ENCODE measurements at regions not wholly inside any gene's neighbourhood (a gene's known extent, or its start where the extent isn't known, plus 50 kb on each side); places are given as distances from the start of the nearest gene placed in this dataset.

GRCh38 chr12:126204326-126204725, 1139.1 kb downstream of the AACS start:
- Histone ChIP-seq H3K36me3 (ENCODE audit: insufficient read depth, low read length) (no peaks in the 10 kb centered on the region), H3K79me2 (ENCODE audit: insufficient read depth, low read depth, low read length) (no peaks in the 10 kb centered on the region), H3K9me3 (ENCODE audit: low read length) (no peaks in the 10 kb centered on the region), H4K20me1 (ENCODE audit: insufficient read depth, low read length) (no peaks in the 10 kb centered on the region), H3K9me2 (ENCODE audit: insufficient read depth, low read length) (no peaks in the 10 kb centered on the region), H3K4me2 (ENCODE audit: low read length) (no peak overlapping the region), H3K27ac (ENCODE audit: low read depth, low read length, poor library complexity, severe bottlenecking) (no peak overlapping the region), H3K4me3 (ENCODE audit: low read depth, low read length, poor library complexity, severe bottlenecking) (no peak overlapping the region), H2AFZ (ENCODE audit: low read length) (no peak overlapping the region), H3K4me1 (ENCODE audit: insufficient read depth, low read length, poor library complexity, severe bottlenecking) (no peaks in the 10 kb centered on the region)
- TF ChIP-seq EZH2phosphoT487 (IDR thresholded peaks at IDR 0.05; ENCODE audit: borderline replicate concordance, low read depth, low read length): no peak
- TF ChIP-seq, protein P1, sequence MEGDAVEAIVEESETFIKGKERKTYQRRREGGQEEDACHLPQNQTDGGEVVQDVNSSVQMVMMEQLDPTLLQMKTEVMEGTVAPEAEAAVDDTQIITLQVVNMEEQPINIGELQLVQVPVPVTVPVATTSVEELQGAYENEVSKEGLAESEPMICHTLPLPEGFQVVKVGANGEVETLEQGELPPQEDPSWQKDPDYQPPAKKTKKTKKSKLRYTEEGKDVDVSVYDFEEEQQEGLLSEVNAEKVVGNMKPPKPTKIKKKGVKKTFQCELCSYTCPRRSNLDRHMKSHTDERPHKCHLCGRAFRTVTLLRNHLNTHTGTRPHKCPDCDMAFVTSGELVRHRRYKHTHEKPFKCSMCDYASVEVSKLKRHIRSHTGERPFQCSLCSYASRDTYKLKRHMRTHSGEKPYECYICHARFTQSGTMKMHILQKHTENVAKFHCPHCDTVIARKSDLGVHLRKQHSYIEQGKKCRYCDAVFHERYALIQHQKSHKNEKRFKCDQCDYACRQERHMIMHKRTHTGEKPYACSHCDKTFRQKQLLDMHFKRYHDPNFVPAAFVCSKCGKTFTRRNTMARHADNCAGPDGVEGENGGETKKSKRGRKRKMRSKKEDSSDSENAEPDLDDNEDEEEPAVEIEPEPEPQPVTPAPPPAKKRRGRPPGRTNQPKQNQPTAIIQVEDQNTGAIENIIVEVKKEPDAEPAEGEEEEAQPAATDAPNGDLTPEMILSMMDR (conservative IDR thresholded peaks at IDR 0.05; ENCODE audit: low read length): no peak
- intact Hi-C loops (cut with micrococcal nuclease; ENCODE audit: unreplicated experiment): no loop called here
- no TSS peak for BruUV-seq (replicated peaks)
- no peak for DNase-seq (ENCODE audit: low spot score)
- CTCF ChIA-PET (ENCODE audit: unreplicated experiment): no interaction called here
- POLR2A ChIA-PET: no interaction called here

- Histone ChIP-seq H2AFZ (ENCODE audit: low read length) (no peak overlapping the region), H3K9me2 (ENCODE audit: insufficient read depth, low read length) (no peaks in the 10 kb centered on the region), H3K4me1 (ENCODE audit: insufficient read depth, low read length, poor library complexity, severe bottlenecking) (no peaks in the 10 kb centered on the region), H3K4me3 (ENCODE audit: low read depth, low read length, poor library complexity, severe bottlenecking) (no peak overlapping the region), H3K79me2 (ENCODE audit: insufficient read depth, low read depth, low read length) (no peaks in the 10 kb centered on the region), H3K27ac (ENCODE audit: low read depth, low read length, poor library complexity, severe bottlenecking) (no peak overlapping the region), H3K36me3 (ENCODE audit: insufficient read depth, low read length) (no peaks in the 10 kb centered on the region), H3K9me3 (ENCODE audit: low read length) (no peaks in the 10 kb centered on the region), H3K4me2 (ENCODE audit: low read length) (no peak overlapping the region), H4K20me1 (ENCODE audit: insufficient read depth, low read length) (no peaks in the 10 kb centered on the region)
- DNase-seq (ENCODE audit: low spot score): no peak
- no TSS peak for BruUV-seq (replicated peaks)
- ChIA-PET CTCF (ENCODE audit: unreplicated experiment) (no interaction called here), POLR2A (no interaction called here)
- no peak for TF ChIP-seq EZH2phosphoT487 (IDR thresholded peaks at IDR 0.05; ENCODE audit: borderline replicate concordance, low read depth, low read length)
- TF ChIP-seq, protein P1 (conservative IDR thresholded peaks at IDR 0.05; ENCODE audit: low read length): no peak
- intact Hi-C loops (cut with micrococcal nuclease; ENCODE audit: unreplicated experiment): no loop called here
Measured at GRCh38 chr12:126210026-126210425, 1144.8 kb downstream of the AACS start.

DNA sequence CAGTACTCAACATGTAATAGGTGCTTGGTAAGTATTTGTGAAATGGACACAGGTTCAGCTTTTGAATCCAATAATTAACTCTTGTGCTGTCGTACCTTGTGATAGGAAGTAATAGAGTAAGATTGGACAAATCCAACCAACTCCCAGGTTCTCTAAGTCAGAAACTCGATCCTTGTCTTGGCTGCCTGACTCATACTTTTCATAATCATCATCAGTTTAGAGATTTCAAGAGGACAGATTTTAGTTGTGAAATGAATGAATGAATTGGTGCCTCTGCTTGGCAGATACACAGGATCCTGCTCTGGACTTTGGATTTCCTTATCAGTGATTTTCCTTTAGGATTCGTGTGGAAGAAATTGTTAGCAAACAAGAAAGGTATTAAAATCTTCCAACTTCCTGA, 1145.2 kb downstream of the AACS start:
- no peaks in the 10 kb centered on the region for H3K9me3 ChIP-seq (ENCODE audit: low read length)
- no peak overlapping the region for H3K27ac ChIP-seq (ENCODE audit: low read depth, low read length, poor library complexity, severe bottlenecking)
- no TSS peak for BruUV-seq (replicated peaks)
- H3K4me2 ChIP-seq (ENCODE audit: low read length): no peak overlapping the region
- ChIA-PET POLR2A (no interaction called here), CTCF (ENCODE audit: unreplicated experiment) (no interaction called here)
- DNase-seq (ENCODE audit: low spot score): no peak
- TF ChIP-seq, protein P1 (conservative IDR thresholded peaks at IDR 0.05; ENCODE audit: low read length): no peak
- TF ChIP-seq EZH2phosphoT487 (IDR thresholded peaks at IDR 0.05; ENCODE audit: borderline replicate concordance, low read depth, low read length): no peak
- H3K36me3 ChIP-seq (ENCODE audit: insufficient read depth, low read length): no peaks in the 10 kb centered on the region
- H2AFZ ChIP-seq (ENCODE audit: low read length): no peak overlapping the region
- intact Hi-C loops (cut with micrococcal nuclease; ENCODE audit: unreplicated experiment): no loop called here
- no peak overlapping the region for H3K4me3 ChIP-seq (ENCODE audit: low read depth, low read length, poor library complexity, severe bottlenecking)
- no peaks in the 10 kb centered on the region for H3K79me2 ChIP-seq (ENCODE audit: insufficient read depth, low read depth, low read length)
- H3K9me2 ChIP-seq (ENCODE audit: insufficient read depth, low read length): no peaks in the 10 kb centered on the region
- H4K20me1 ChIP-seq (ENCODE audit: insufficient read depth, low read length): no peaks in the 10 kb centered on the region
- H3K4me1 ChIP-seq (ENCODE audit: insufficient read depth, low read length, poor library complexity, severe bottlenecking): no peaks in the 10 kb centered on the region
